ENCODE measurements at regions not wholly inside any gene's neighbourhood (a gene's known extent, or its start where the extent isn't known, plus 50 kb on each side); places are given as distances from the start of the nearest gene placed in this dataset.

- no peak for TF ChIP-seq EZH2 (IDR thresholded peaks at IDR 0.05; ENCODE audit: insufficient read depth, poor library complexity, severe bottlenecking)
- no peak for TF ChIP-seq EZH2phosphoT487 (IDR thresholded peaks at IDR 0.05; ENCODE audit: insufficient read depth, low read depth)
These were observed 630.2 kb upstream of the NOVA1 start for GRCh38 chr14:27228053-27228452.
